HG03571 (cell line): ENCODE measurements at regions not wholly inside any gene's neighbourhood (a gene's known extent, or its start where the extent isn't known, plus 50 kb on each side); places are given as distances from the start of the nearest gene placed in this dataset.

Experiments used
- ATAC-seq: cut with Tn5 transposase; IDR thresholded peaks from one replicate; pipeline ENCODE4 v1.9.1; 2021; ENCODE audit not compliant: unreplicated experiment

- ATAC-seq = no peak
Observed at GRCh38 chr1:212221801-212222200, 63.4 kb upstream of the PPP2R5A start.

GRCh38 chr1:212224102-212224501, 61.1 kb upstream of the PPP2R5A start:
- no peak for ATAC-seq

GRCh38 chr1:212225416-212225815, 59.8 kb upstream of the PPP2R5A start:
- no peak for ATAC-seq

GRCh38 chr1:212225871-212226302, 59.3 kb upstream of the PPP2R5A start:
- no peak for ATAC-seq

GRCh38 chr1:212226467-212226866, 58.7 kb upstream of the PPP2R5A start:
- no peak for ATAC-seq

GRCh38 chr1:212228076-212228475, 57.1 kb upstream of the PPP2R5A start:
- no peak for ATAC-seq

- no peak for ATAC-seq
Observed at GRCh38 chr1:212228591-212229119, 56.6 kb upstream of the PPP2R5A start.

- no peak for ATAC-seq
Observed at GRCh38 chr1:212229654-212230053, 55.6 kb upstream of the PPP2R5A start.

GRCh38 chr1:212230329-212230728, 54.9 kb upstream of the PPP2R5A start:
- ATAC-seq = no peak

- no peak for ATAC-seq
Observed at GRCh38 chr1:212231372-212231771, 53.8 kb upstream of the PPP2R5A start.

GRCh38 chr1:212232090-212232489, 53.1 kb upstream of the PPP2R5A start:
- ATAC-seq = no peak

GRCh38 chr1:212233321-212233720, 51.9 kb upstream of the PPP2R5A start:
- no peak for ATAC-seq

GRCh38 chr1:212234431-212235395, 50.5 kb upstream of the PPP2R5A start:
- peak; percentile 45 for ATAC-seq
